ENCODE measurements at regions not wholly inside any gene's neighbourhood (a gene's known extent, or its start where the extent isn't known, plus 50 kb on each side); places are given as distances from the start of the nearest gene placed in this dataset.

DNA sequence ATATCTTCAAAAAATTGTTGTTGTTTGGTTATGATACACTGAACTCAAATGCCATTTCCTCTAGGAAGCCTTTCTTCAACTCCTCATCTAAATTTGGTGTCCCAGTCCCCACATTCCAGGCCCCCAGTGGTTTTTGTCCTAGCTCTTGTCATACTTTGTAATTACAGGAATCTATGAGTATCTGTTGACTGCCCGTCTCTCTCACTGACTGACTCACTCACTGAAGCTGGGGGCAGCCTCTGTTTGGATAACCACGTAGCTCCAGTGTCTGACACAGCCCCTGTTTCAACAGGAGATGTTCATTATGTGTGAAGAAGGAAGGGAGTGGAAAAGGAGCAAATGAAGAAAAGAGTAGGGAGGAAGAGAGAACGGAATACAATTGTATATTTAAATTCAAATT lies 284.1 kb upstream of the TENM3 start (continued):
- TF ChIP-seq ZNF883 (CRISPR knock-in tag; IDR thresholded peaks at IDR 0.05; ENCODE audit: not compliant biosample characterization): no peak
- TF ChIP-seq ZNF746 (CRISPR knock-in tag; IDR thresholded peaks at IDR 0.05): no peak
- no peak for TF ChIP-seq RELA (CRISPR knock-in tag; IDR thresholded peaks at IDR 0.05)
- TF ChIP-seq ZNF33A (CRISPR knock-in tag; IDR thresholded peaks at IDR 0.05; ENCODE audit: borderline replicate concordance): no peak
- TF ChIP-seq, protein P1, sequence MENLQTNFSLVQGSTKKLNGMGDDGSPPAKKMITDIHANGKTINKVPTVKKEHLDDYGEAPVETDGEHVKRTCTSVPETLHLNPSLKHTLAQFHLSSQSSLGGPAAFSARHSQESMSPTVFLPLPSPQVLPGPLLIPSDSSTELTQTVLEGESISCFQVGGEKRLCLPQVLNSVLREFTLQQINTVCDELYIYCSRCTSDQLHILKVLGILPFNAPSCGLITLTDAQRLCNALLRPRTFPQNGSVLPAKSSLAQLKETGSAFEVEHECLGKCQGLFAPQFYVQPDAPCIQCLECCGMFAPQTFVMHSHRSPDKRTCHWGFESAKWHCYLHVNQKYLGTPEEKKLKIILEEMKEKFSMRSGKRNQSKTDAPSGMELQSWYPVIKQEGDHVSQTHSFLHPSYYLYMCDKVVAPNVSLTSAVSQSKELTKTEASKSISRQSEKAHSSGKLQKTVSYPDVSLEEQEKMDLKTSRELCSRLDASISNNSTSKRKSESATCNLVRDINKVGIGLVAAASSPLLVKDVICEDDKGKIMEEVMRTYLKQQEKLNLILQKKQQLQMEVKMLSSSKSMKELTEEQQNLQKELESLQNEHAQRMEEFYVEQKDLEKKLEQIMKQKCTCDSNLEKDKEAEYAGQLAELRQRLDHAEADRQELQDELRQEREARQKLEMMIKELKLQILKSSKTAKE (CRISPR knock-in tag; IDR thresholded peaks at IDR 0.05; ENCODE audit: borderline replicate concordance): no peak
- TF ChIP-seq, protein P2, sequence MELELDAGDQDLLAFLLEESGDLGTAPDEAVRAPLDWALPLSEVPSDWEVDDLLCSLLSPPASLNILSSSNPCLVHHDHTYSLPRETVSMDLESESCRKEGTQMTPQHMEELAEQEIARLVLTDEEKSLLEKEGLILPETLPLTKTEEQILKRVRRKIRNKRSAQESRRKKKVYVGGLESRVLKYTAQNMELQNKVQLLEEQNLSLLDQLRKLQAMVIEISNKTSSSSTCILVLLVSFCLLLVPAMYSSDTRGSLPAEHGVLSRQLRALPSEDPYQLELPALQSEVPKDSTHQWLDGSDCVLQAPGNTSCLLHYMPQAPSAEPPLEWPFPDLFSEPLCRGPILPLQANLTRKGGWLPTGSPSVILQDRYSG (CRISPR knock-in tag; IDR thresholded peaks at IDR 0.05): no peak
- no peak for TF ChIP-seq AHR (CRISPR knock-in tag; IDR thresholded peaks at IDR 0.05)
- TF ChIP-seq SP5 (CRISPR knock-in tag; IDR thresholded peaks at IDR 0.05; ENCODE audit: borderline replicate concordance, low read depth): no peak
- no peak for TF ChIP-seq PAWR (CRISPR knock-in tag; IDR thresholded peaks at IDR 0.05; ENCODE audit: borderline replicate concordance)
- no peak for TF ChIP-seq ATAD3A (CRISPR knock-in tag; IDR thresholded peaks at IDR 0.05)
- no peak for TF ChIP-seq THAP11 (CRISPR knock-in tag; IDR thresholded peaks at IDR 0.05)
- no peak for TF ChIP-seq ZNF260 (CRISPR knock-in tag; IDR thresholded peaks at IDR 0.05; ENCODE audit: borderline replicate concordance, low read depth)
- TF ChIP-seq ZKSCAN1 (IDR thresholded peaks at IDR 0.05; ENCODE audit: low read length): no peak

Data from HepG2 (cell line).